SW480 (cell line): ENCODE measurements at regions not wholly inside any gene's neighbourhood (a gene's known extent, or its start where the extent isn't known, plus 50 kb on each side); places are given as distances from the start of the nearest gene placed in this dataset.

Source experiments
- DNase-seq: peaks from one replicate; pipeline ENCODE4 v3.0.0-alpha.2; 2016; ENCODE audit warnings: low spot score

DNA sequence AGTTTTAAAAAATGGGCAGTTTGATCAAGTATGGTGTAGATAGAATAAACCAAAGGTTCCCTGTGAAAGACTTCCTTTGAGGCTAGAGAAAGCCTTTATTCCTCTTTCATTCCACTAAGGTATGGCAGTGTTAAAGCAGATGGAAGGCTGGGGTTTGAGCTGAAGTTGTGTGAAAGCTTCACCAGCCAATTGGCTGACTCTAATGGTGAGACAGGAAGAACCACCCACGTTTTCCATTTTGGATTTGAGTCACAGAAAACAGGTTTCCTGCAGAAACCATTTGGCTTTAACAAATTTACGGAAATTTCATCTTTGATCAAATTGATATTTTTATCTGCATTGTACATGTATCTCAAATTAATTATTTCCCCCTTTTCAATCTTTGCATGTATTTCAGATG, 455.0 kb downstream of the PCNX1 start:
- DNase-seq = no peak

DNA sequence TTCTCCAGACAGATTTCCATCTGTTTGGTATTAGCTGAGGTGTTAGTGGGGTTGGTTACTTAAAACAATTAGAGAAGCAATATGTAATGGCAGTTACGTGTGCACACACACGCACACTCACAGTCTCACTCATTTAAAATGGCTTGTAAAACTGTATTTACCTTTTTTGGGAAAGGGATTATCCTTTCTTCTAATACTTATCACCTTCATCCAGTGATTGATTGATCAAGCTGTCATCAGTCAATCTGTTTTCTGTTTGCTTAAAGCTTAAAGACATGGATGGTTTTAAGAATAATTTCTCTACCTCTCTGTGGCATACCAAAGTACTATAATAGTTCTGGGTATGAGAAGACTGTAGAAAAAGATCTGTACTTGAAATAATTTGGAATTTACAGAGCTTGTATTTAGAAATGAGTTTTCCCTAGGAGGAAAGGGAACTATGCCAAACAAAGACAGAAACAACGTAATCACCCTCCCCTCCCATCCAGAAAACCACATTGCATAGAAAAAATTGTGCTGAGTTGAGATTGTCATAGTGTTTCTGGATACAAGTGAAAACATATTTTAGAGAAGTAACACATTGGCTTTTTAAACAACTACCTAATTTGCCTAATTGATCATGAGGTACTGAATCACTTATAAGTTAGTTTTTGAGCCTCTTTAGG, 455.8 kb downstream of the PCNX1 start:
- no peak for DNase-seq

DNA sequence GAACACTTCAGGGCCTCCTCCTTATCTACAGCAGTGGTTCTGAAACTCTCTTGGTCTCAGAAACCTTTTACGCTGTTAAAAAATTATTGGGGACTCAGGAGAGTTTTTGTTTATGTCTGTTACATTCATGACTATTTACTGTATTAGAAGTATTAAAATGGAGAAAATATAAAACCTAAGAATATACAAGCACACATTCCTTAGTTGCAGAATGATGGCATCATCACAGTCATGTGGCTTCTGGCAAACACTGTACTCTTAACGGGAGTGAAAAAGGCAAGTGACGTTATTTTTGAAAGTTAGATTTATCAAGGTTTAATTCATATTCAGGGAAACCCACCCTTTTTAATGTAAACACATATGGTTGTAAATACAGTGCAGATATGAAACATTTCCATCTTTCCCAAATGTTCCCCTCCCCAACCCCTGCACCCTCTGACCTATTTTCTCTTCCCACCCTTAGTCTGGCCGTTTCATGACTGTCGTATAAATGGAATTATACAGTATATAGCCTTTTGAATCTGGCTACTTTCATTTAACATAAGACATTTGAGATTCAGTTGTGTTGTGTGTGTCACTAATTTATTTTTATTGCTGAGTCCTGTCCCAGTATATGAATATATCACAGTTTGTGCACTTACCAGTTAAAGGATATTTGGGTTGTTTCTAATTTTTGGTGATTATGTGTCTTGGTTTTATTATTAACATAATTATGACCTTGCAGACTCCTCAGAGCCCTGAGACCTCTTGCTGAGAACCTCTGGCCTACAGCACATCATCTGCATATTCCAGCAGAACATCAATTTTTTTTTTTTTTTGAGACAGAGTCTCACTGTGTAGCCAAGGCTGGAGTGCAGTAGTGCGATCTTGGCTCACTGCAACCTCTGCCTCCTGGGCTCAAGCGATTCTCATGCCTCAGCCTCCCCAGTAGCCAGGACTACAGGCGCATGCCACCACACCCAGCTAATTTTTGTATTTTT, 457.0 kb downstream of the PCNX1 start:
- DNase-seq = no peak

- no peak for DNase-seq
Measured at GRCh38 chr14:71365361-71365760, 458.1 kb downstream of the PCNX1 start.

- no peak for DNase-seq
Measured at GRCh38 chr14:71366861-71367260, 459.6 kb downstream of the PCNX1 start.

- no peak for DNase-seq
Measured at GRCh38 chr14:71371711-71372396, 464.6 kb downstream of the PCNX1 start.

GRCh38 chr14:71372411-71372838, 465.2 kb downstream of the PCNX1 start:
- DNase-seq = no peak

GRCh38 chr14:71373773-71374172, 466.5 kb downstream of the PCNX1 start:
- no peak for DNase-seq

GRCh38 chr14:71374989-71375388, 467.7 kb downstream of the PCNX1 start:
- DNase-seq = no peak

GRCh38 chr14:71377099-71377498, 469.8 kb downstream of the PCNX1 start:
- DNase-seq = no peak

DNA sequence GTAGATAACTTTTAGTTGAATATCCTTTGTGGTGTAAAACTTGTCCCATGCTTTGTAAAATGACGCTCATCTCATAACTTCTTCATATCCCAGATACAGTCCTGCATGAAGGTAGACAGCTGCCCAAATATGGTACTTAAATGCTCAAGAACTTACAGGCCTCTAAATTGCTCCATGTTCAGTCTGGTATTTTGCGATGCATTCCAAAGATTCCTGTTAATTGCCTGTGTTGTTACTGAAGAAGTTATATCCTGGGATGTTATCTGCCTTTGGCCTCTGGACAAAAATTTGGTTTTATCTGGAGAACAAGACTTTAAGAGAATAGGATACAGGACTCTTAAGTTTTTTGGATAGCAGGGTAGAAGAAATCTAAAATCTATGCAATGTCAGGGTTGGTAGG, 473.0 kb downstream of the PCNX1 start:
- DNase-seq = no peak

DNA sequence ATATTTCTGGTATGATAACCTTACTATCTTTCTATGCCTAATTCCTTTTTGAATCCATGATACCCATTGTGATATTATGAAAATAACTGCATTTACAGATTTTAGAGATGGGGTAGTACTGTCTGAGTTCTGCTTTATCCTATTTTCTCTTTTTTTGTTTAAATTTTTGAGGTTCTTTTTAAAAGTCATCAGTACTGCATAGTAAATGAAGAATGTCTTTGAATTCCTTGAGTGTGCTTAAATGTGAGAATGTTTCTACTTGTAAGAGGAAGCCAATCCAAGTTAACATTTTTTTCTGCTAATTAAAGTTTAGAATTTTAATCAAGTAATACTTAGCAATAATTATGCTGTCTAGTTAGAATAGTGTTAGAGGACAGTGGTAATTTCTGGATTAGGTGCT, 474.6 kb downstream of the PCNX1 start:
- no peak for DNase-seq

DNA sequence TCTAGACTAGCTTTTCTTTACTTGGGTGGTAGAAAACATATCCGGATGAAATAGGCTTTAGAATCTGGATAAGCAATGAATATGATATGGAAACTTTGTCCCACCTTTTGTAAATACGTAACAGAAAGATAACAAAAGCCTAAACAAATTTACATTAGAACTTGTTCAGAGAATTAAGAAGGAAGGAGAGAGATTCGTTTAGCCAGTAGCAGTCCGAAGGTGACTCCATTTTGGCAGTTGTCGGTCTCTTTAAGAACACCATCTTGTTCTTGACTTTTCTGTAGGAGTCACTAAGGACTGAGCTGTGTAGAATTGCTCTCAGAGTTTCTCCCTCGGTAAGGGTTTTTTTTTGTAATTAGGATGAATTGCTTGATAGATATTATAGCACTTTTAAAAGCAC, 475.1 kb downstream of the PCNX1 start:
- DNase-seq = no peak

GRCh38 chr14:71383510-71383909, 476.3 kb downstream of the PCNX1 start:
- no peak for DNase-seq

DNA sequence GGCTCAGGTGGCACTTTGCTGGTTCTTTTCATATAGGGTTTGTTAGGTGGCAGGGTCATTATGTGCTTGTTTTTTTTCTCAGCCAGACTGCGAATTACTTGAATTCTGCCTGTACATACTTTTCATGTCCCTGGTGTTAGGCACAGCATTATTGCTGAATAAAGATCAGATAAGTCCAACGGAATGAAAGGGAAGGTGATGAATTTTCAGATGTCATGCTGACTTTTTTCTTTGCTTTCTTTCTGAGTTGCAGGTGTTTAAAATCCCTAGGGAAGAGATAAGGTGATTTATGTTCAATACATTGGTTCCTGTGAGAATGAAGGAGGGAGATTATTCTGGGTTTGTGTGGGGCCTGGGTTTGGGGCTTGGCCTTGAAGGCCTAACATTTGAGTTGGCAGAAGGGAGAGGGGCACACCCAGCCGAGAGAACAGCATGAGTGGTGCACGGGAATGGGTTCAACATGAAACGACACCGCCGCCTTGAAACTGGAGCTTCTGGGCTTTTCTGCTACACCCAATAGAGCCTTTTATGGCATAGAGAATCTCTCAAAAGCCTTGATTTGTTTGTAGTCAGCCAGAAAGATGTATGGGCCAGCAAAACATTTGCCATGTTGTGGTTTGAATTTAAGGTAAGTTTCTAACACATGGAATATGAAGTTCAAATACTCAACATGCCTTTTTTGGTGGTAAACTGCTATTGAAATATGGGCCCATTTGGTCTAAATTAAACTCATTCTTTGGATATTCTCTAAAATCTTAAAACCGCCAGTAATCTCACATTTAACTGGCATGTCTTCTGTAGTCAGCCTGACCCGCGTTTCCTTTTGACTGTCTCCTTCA, 477.0 kb downstream of the PCNX1 start:
- no peak for DNase-seq

- no peak for DNase-seq
Measured at GRCh38 chr14:71387753-71388152, 480.5 kb downstream of the PCNX1 start.

GRCh38 chr14:71388336-71388735, 481.1 kb downstream of the PCNX1 start:
- no peak for DNase-seq

DNA sequence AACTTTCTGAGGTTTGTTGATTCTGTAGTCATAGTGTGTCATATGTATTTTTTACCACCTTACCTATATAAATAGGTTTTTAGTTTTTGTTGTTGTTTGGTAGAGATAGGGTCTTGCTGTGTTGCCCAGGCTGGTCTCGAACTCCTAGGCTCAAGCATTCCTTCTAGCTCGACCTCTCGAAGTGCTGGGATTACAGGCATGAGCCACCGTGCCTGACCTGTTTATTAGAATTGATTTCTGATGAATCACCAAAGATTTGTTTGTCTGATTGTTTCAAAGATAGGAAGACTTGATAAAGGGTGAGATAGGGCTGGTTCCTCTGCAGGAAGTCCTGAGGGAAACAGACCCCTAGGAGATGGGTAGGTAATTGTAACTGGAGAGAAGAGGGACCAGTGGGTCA, 481.6 kb downstream of the PCNX1 start:
- no peak for DNase-seq

- DNase-seq = no peak
Measured at GRCh38 chr14:71394386-71394785, 487.1 kb downstream of the PCNX1 start.

- DNase-seq = no peak
Measured at GRCh38 chr14:71395151-71395604, 487.9 kb downstream of the PCNX1 start.

DNA sequence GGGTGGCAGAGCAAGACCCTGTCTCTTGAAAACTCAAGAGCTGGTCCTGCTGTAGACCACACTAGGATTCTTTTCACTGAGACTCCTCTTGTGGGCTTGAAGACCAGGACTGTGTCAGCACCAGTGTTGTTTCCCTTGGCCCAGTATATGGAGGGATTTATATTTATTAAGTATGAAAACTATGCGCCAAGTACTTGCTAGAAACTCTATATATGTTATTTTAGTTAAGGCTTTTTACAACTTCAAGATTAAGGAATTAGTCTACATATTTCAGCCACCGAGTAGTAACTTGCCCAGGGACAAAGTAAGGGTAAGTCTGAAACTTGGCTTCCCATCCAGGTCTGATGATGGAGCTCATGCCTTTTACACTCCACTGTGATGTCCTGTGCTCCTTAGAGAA, 488.4 kb downstream of the PCNX1 start:
- no peak for DNase-seq
